ENCODE measurements at regions not wholly inside any gene's neighbourhood (a gene's known extent, or its start where the extent isn't known, plus 50 kb on each side); places are given as distances from the start of the nearest gene placed in this dataset.

- Histone ChIP-seq H3K79me2 (ENCODE audit: insufficient read depth, low read depth) (no peaks in the 10 kb centered on the region), H3K4me3 (IDR thresholded peaks at IDR 0.05; ENCODE audit: insufficient read depth, low read depth, low read length) (no peak overlapping the region), H4K20me1 (ENCODE audit: insufficient read depth) (no peaks in the 10 kb centered on the region), H3K9ac (no peak overlapping the region), H3K4me1 (ENCODE audit: low read depth, poor library complexity, severe bottlenecking) (no peaks in the 10 kb centered on the region), H3K36me3 (ENCODE audit: insufficient read depth) (no peaks in the 10 kb centered on the region), H3K27ac (no peak overlapping the region), H2AFZ (ENCODE audit: low read depth) (no peak overlapping the region), H3K27me3 (ENCODE audit: insufficient read depth, low read depth) (no peaks in the 10 kb centered on the region), H3K4me2 (no peak overlapping the region)
- TF ChIP-seq, protein P1, sequence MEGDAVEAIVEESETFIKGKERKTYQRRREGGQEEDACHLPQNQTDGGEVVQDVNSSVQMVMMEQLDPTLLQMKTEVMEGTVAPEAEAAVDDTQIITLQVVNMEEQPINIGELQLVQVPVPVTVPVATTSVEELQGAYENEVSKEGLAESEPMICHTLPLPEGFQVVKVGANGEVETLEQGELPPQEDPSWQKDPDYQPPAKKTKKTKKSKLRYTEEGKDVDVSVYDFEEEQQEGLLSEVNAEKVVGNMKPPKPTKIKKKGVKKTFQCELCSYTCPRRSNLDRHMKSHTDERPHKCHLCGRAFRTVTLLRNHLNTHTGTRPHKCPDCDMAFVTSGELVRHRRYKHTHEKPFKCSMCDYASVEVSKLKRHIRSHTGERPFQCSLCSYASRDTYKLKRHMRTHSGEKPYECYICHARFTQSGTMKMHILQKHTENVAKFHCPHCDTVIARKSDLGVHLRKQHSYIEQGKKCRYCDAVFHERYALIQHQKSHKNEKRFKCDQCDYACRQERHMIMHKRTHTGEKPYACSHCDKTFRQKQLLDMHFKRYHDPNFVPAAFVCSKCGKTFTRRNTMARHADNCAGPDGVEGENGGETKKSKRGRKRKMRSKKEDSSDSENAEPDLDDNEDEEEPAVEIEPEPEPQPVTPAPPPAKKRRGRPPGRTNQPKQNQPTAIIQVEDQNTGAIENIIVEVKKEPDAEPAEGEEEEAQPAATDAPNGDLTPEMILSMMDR (conservative IDR thresholded peaks at IDR 0.05; ENCODE audit: low read depth, low read length), result no peak
These were observed 51.1 kb upstream of the PPP1R3C start for GRCh38 chr10:91683975-91684374.

GRCh38 chr10:91682912-91683311 is 50.0 kb upstream of the PPP1R3C start:
- no peaks in the 10 kb centered on the region for H4K20me1 ChIP-seq (ENCODE audit: insufficient read depth)
- H3K9ac ChIP-seq, result no peak overlapping the region
- no peak overlapping the region for H3K4me3 ChIP-seq (IDR thresholded peaks at IDR 0.05; ENCODE audit: insufficient read depth, low read depth, low read length)
- H3K79me2 ChIP-seq (ENCODE audit: insufficient read depth, low read depth), result no peaks in the 10 kb centered on the region
- H3K4me2 ChIP-seq, result no peak overlapping the region
- no peaks in the 10 kb centered on the region for H3K27me3 ChIP-seq (ENCODE audit: insufficient read depth, low read depth)
- no peaks in the 10 kb centered on the region for H3K4me1 ChIP-seq (ENCODE audit: low read depth, poor library complexity, severe bottlenecking)
- H3K27ac ChIP-seq, result no peak overlapping the region
- TF ChIP-seq, protein P1 (conservative IDR thresholded peaks at IDR 0.05; ENCODE audit: low read depth, low read length), result no peak
- no peak overlapping the region for H2AFZ ChIP-seq (ENCODE audit: low read depth)
- H3K36me3 ChIP-seq (ENCODE audit: insufficient read depth), result no peaks in the 10 kb centered on the region

Data from KMS-11 (cell line).